ENCODE measurements at regions not wholly inside any gene's neighbourhood (a gene's known extent, or its start where the extent isn't known, plus 50 kb on each side); places are given as distances from the start of the nearest gene placed in this dataset.
A peak's percentile ranks its signal among the peaks of the same experiment; 100 is the strongest.

- no peak for TF ChIP-seq CTCF (conservative IDR thresholded peaks at IDR 0.05; ENCODE audit: low read depth, low read length)
- H3K4me3 ChIP-seq (ENCODE audit: low read depth, low read length): no peak overlapping the region
- peak; percentile 96 for DNase-seq (ENCODE audit: low read depth)
Observed at GRCh38 chr2:34627003-34627402, 1027.9 kb upstream of the FAM98A start.

GRCh38 chr2:34604164-34604563 lies 1005.1 kb upstream of the FAM98A start:
- DNase-seq (ENCODE audit: low read depth): no peak
- H3K4me3 ChIP-seq (ENCODE audit: low read depth, low read length): no peak overlapping the region

GRCh38 chr2:34602262-34602661 lies 1003.2 kb upstream of the FAM98A start:
- no peak for TF ChIP-seq CTCF (conservative IDR thresholded peaks at IDR 0.05; ENCODE audit: low read depth, low read length)

More at GRCh38 chr2:34604164-34604563, 1005.1 kb upstream of the FAM98A start:
- TF ChIP-seq CTCF (conservative IDR thresholded peaks at IDR 0.05; ENCODE audit: low read depth, low read length): no peak

GRCh38 chr2:34601561-34601960 lies 1002.5 kb upstream of the FAM98A start:
- TF ChIP-seq CTCF (conservative IDR thresholded peaks at IDR 0.05; ENCODE audit: low read depth, low read length): no peak
- H3K4me3 ChIP-seq (ENCODE audit: low read depth, low read length): no peak overlapping the region
- DNase-seq (ENCODE audit: low read depth): no peak

More at GRCh38 chr2:34602262-34602661, 1003.2 kb upstream of the FAM98A start:
- no peak overlapping the region for H3K4me3 ChIP-seq (ENCODE audit: low read depth, low read length)
- DNase-seq (ENCODE audit: low read depth): no peak

- H3K4me3 ChIP-seq (ENCODE audit: low read depth, low read length): no peak overlapping the region
- no peak for TF ChIP-seq CTCF (conservative IDR thresholded peaks at IDR 0.05; ENCODE audit: low read depth, low read length)
- DNase-seq (ENCODE audit: low read depth): peak; percentile 56
Observed at GRCh38 chr2:34578641-34579040, 979.5 kb upstream of the FAM98A start.

- DNase-seq (ENCODE audit: low read depth): no peak
- no peak overlapping the region for H3K4me3 ChIP-seq (ENCODE audit: low read depth, low read length)
- peak; percentile 74 for TF ChIP-seq CTCF (conservative IDR thresholded peaks at IDR 0.05; ENCODE audit: low read depth, low read length)
Observed at GRCh38 chr2:34570266-34570872, 971.3 kb upstream of the FAM98A start.

- no peak for TF ChIP-seq CTCF (conservative IDR thresholded peaks at IDR 0.05; ENCODE audit: low read depth, low read length)
- no peak for DNase-seq (ENCODE audit: low read depth)
- no peak overlapping the region for H3K4me3 ChIP-seq (ENCODE audit: low read depth, low read length)
Observed at GRCh38 chr2:34567128-34567527, 968.0 kb upstream of the FAM98A start.
